ENCODE measurements at regions not wholly inside any gene's neighbourhood (a gene's known extent, or its start where the extent isn't known, plus 50 kb on each side); places are given as distances from the start of the nearest gene placed in this dataset.
"Not testable (repeated sequence)": the region's sequence is repeated elsewhere in the genome, so short reads cannot be mapped to it uniquely, and the experiment has no call there.

GRCh38 chr6:62775427-62776022 is 435.7 kb upstream of the FKBP1C start:
- no peak for DNase-seq (ENCODE audit: low spot score in 2 of 2)
- H3K4me3 ChIP-seq: no peak overlapping the region
- H3K9me3 ChIP-seq: no peaks in the 10 kb centered on the region
- intact Hi-C loops (cut with DNase I): no loop called here
- no peaks in the 10 kb centered on the region for H3K4me1 ChIP-seq
- no peaks in the 10 kb centered on the region for H3K27me3 ChIP-seq
- H3K36me3 ChIP-seq: no peaks in the 10 kb centered on the region
- no peak overlapping the region for H3K27ac ChIP-seq
- TF ChIP-seq CTCF (IDR thresholded peaks at IDR 0.05): peak in 1 of 3 experiments; percentile 20

- H3K36me3 ChIP-seq; H3K4me3 ChIP-seq; H3K27me3 ChIP-seq; H3K9me3 ChIP-seq; DNase-seq (ENCODE audit: low spot score in 2 of 2); H3K4me1 ChIP-seq; H3K27ac ChIP-seq; intact Hi-C loops (cut with DNase I): not testable (repeated sequence)
Observed at GRCh38 chr6:62766174-62766573, 445.1 kb upstream of the FKBP1C start.

- intact Hi-C loops (cut with DNase I): no loop called here
- H3K4me3 ChIP-seq: no peak overlapping the region
- H3K27me3 ChIP-seq: no peaks in the 10 kb centered on the region
- H3K27ac ChIP-seq: no peak overlapping the region
- no peaks in the 10 kb centered on the region for H3K36me3 ChIP-seq
- no peaks in the 10 kb centered on the region for H3K9me3 ChIP-seq
- TF ChIP-seq CTCF (IDR thresholded peaks at IDR 0.05): no peak
- H3K4me1 ChIP-seq: no peaks in the 10 kb centered on the region
- no peak for DNase-seq (ENCODE audit: low spot score in 2 of 2)
Observed at GRCh38 chr6:62764841-62765240, 446.4 kb upstream of the FKBP1C start.

- Histone ChIP-seq H3K27ac (no peak overlapping the region), H3K36me3 (no peaks in the 10 kb centered on the region), H3K4me1 (no peaks in the 10 kb centered on the region), H3K4me3 (no peak overlapping the region), H3K27me3 (no peaks in the 10 kb centered on the region), H3K9me3 (no peaks in the 10 kb centered on the region)
- TF ChIP-seq CTCF (IDR thresholded peaks at IDR 0.05): no peak
- no peak for DNase-seq (ENCODE audit: low spot score in 2 of 2)
- intact Hi-C loops (cut with DNase I): no loop called here
Observed at GRCh38 chr6:62763125-62763912, 447.9 kb upstream of the FKBP1C start.

GRCh38 chr6:62746968-62747367 is 460.9 kb upstream of the KHDRBS2 start:
- Histone ChIP-seq H3K27ac (no peak overlapping the region), H3K27me3 (no peaks in the 10 kb centered on the region), H3K4me3 (no peak overlapping the region), H3K4me1 (no peaks in the 10 kb centered on the region), H3K36me3 (no peaks in the 10 kb centered on the region), H3K9me3 (no peaks in the 10 kb centered on the region)
- DNase-seq (ENCODE audit: low spot score in 2 of 2): no peak
- intact Hi-C loops (cut with DNase I): no loop called here
- TF ChIP-seq CTCF (IDR thresholded peaks at IDR 0.05): no peak

- intact Hi-C loops (cut with DNase I): no loop called here
- TF ChIP-seq CTCF (IDR thresholded peaks at IDR 0.05): no peak
- no peak for DNase-seq (ENCODE audit: low spot score in 2 of 2)
- no peaks in the 10 kb centered on the region for H3K9me3 ChIP-seq
- H3K4me3 ChIP-seq: no peak overlapping the region
- no peaks in the 10 kb centered on the region for H3K36me3 ChIP-seq
- no peak overlapping the region for H3K27ac ChIP-seq
- H3K27me3 ChIP-seq: no peaks in the 10 kb centered on the region
- no peaks in the 10 kb centered on the region for H3K4me1 ChIP-seq
Observed at GRCh38 chr6:62746161-62746560, 460.1 kb upstream of the KHDRBS2 start.

All from ascending aorta (tissue), 2 donors.